CD4-positive, alpha-beta T cell treated with Interleukin-17A for 4 hours (primary cell): ENCODE measurements at regions not wholly inside any gene's neighbourhood (a gene's known extent, or its start where the extent isn't known, plus 50 kb on each side); places are given as distances from the start of the nearest gene placed in this dataset.

Experiments
- DNase-seq: peaks from one replicate; pipeline ENCODE4 v3.0.0-alpha.2; 2020; ENCODE audit warnings: mixed read lengths

GRCh38 chr16:65783709-65784474 is 582.6 kb upstream of the CDH5 start:
- DNase-seq = no peak

GRCh38 chr16:65782611-65783600 is 583.6 kb upstream of the CDH5 start:
- no peak for DNase-seq

- DNase-seq = no peak
These were observed 584.6 kb upstream of the CDH5 start for GRCh38 chr16:65781855-65782254.

GRCh38 chr16:65781363-65781762 is 585.1 kb upstream of the CDH5 start:
- no peak for DNase-seq

DNA sequence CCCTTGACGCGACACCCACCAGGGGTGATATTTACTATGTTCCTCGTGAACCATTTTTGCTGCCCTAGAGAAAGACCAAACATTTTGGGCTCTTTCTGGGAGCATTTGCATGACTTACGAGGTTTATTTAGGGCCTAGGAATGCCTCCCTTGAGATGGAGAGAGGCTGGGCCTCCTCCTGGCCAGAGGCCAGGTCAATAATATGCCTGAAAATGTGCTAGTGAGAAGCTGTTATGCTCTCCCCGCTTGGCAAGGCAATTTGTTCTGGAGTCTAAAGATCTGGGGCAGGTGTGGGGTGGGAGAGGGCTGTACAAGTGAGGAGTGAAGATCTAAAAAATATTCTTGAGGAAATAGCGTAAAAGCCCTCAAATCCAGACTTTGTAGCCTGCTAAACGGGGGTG is 587.3 kb upstream of the CDH5 start:
- no peak for DNase-seq

DNA sequence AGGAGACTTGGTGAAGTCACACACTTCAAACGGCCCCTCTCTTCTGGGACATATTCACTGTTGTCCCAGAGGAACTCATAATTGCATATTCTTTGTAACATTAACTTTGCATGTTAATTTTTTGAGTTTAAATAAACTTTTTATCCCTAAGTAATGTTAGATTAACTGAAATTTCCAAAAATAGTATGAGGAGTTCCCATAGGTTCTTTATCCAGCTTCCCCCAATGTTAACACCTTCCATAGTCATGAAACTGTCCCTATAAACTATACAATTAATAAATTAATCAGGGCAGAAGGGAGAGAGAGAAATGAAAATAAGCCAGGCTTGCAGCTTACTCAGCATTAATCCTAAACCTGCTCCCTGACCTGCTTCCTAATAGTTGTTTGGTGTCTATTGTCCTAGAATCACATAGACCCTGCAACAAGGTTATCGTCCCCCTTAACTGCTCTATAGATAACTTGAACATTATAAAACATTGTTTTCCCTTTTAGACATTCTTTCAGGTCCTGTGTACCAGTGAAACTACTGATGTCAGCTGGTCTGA is 589.8 kb upstream of the CDH5 start:
- DNase-seq = no peak

DNA sequence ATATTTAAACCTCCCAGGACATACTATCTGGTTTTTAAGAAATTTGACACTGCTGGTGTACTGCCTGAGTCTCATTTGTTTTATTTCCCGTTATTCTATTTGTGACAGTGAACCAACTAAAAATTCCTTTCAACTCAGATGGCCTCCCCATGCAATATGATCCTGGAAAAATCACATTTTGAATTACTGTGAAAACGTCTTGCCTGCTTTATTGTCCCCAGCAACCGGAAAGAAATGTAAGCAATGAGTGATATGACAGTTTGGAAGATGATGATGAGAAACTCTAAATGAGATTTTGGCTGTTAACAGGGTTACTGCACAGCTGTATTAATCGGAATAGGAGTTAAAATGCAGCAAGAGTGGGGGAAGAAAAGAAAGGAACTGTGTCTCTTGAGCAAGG is 590.7 kb upstream of the CDH5 start:
- DNase-seq = no peak

GRCh38 chr16:65774350-65774749 is 592.1 kb upstream of the CDH5 start:
- DNase-seq = no peak

- no peak for DNase-seq
These were observed 593.1 kb upstream of the CDH5 start for GRCh38 chr16:65773301-65773874.

DNA sequence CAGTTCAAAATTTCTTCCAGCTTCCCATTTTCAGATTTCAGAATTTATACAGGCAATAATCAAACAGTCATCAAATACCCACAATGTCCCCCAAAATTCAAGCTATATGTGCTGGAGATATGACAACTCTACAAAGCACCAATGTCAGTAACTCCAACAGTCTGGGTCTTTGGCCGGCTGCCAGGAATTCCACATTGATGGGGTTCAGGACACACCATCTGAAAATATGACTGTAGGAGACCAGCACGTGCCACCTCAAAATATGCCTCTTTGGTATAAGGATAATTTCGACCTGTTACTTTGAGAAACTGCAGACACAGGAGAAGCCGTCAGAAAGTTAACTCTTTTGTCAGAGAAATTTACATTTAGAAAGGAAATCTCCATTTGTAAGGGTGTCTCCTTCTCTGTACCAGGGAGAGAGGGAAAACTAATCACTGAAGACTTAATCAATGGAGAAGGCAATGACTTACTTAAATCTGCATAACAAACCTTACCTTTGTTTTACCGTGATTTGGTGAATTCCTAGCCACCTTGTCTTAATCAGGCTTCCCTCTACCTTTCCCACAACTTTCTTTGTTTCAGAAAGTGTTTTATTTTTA is 594.3 kb upstream of the CDH5 start:
- no peak for DNase-seq

GRCh38 chr16:65771707-65772106 is 594.8 kb upstream of the CDH5 start:
- no peak for DNase-seq

DNA sequence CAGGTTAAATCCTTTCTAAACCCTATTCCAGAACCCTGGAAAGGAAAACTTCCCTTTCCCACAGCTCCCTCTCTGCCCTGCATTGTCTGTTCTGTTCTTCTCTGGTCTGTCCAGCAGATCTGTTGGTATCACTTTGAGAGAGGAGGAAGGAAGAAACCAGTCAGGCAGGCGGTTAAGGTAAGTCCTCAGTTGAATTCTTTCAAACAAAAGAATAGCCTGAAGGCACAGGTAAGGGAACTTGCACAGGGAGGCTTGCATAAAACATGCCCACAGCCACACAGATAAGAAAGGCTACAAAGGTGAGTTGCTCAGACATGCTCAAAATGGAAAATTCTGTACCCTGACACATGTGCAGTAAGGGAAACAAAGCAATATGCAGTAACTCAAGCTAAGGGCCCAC is 595.7 kb upstream of the CDH5 start:
- DNase-seq = no peak

DNA sequence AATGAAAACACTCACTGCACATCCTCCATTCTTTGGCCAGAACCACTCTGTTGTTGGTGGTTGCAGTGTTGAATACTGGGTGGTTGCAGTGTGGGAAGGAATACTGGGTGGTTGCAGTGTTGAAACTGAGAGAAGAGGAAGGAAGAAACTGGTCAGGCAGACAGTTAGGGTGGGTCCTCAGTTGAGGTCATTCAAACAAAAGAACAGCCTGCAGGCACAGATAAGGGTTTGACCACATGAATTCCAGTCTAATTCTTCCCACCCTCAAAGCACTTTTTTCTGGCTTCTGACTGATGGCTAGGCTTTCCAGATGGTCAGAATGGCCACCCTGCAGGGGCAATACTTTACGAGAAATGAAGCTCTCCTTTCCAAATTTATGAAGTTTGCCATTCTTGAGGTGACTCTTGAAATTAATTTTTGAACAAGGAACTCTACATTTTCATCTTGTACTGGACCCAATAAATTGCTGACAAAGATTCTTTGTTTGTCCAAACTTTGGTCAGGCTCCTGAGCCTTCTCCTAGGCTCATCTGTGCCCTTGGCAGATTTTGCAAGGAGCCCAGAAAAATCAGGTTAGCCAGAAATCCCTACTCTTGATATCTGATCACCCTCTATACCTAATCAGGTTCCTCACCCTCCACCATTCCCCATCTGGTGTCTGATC is 596.6 kb upstream of the CDH5 start:
- no peak for DNase-seq

GRCh38 chr16:65769055-65769465 is 597.4 kb upstream of the CDH5 start:
- no peak for DNase-seq

- no peak for DNase-seq
These were observed 599.4 kb upstream of the CDH5 start for GRCh38 chr16:65767125-65767524.

GRCh38 chr16:65763640-65764305 is 602.7 kb upstream of the CDH5 start:
- no peak for DNase-seq

DNA sequence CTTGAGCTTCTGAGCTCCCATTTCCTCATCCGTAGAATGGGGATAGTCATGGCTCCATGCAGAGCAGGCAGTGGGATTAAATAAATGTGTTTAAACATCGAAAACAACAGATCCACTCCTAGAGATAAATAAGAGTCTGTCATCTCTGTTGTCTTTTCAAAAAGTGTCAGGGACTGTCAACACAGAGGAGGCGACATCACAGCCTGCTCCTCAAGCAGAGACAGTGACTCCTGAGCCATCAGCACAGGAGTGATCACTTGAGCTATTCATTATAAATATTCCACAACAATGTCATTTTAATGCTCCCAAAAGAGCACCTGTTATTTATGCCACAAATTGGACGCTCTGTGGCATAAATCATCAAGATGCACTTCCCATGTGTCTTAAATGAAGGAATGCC is 605.6 kb upstream of the CDH5 start:
- no peak for DNase-seq

- no peak for DNase-seq
These were observed 607.9 kb upstream of the CDH5 start for GRCh38 chr16:65758620-65759019.

- no peak for DNase-seq
These were observed 609.4 kb upstream of the CDH5 start for GRCh38 chr16:65757064-65757463.

- DNase-seq = no peak
These were observed 610.3 kb upstream of the CDH5 start for GRCh38 chr16:65756163-65756562.

DNA sequence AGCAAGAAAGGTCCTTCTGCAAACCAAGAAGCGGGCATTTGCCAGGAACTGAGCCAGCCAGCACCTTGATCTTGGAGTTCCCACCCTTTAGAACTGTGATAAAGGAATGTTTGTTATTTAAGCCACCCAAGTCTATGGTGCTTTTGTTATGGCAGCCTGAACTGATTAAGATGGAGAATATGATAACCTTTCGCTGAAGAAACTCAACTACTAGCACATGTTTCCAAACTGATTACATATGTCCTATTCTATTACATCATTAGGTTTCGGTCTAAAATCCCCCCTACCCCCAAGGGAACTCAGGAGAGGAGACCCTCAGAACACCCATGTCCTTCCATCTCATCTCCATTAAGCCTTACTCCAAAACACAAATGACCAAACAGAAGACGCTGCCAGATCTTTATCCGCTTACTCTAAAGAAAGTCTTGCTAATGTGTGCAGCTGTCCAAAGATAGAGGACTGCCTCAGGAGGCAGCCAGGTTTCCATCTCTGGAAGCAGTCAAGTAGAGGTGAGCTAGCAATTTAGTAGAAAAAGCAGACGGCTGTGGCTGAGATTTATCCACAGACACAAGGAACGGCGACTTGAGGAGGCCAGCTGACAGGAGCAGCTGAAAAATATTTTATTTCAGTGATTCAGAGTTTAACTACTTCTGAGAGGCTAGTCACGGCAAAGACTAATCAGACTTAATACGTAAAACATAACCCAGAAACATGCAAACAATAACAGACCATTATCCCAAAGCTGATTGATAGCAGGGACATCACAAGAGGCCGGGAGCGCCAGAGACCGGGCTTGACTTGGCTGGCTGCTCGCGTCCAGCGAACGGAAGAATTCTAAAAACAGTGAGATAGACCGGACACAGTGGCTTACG is 611.4 kb upstream of the CDH5 start:
- DNase-seq = no peak
